ENCODE measurements at regions not wholly inside any gene's neighbourhood (a gene's known extent, or its start where the extent isn't known, plus 50 kb on each side); places are given as distances from the start of the nearest gene placed in this dataset.

DNA sequence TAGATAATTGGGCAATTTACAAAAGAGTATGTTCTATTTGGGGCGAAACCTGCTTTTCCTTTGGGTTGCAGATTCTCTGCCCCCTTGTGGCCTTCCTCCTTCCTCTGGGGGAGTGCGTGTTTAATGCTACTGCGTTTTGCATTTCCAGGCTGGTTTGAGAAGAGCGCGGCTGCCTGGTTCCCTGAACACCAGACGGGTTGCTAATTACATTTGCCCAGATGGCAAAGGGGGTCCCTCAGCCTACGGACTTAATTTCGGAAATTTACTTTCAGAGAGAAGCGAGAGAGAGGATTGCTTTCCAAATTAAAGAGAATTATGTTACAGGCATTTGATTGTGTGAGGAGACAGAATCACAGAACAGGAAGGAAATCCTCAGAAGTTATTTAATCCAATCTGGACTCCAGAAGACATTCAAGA, 91.9 kb upstream of the JAZF1 start:
- TF ChIP-seq, protein P1, sequence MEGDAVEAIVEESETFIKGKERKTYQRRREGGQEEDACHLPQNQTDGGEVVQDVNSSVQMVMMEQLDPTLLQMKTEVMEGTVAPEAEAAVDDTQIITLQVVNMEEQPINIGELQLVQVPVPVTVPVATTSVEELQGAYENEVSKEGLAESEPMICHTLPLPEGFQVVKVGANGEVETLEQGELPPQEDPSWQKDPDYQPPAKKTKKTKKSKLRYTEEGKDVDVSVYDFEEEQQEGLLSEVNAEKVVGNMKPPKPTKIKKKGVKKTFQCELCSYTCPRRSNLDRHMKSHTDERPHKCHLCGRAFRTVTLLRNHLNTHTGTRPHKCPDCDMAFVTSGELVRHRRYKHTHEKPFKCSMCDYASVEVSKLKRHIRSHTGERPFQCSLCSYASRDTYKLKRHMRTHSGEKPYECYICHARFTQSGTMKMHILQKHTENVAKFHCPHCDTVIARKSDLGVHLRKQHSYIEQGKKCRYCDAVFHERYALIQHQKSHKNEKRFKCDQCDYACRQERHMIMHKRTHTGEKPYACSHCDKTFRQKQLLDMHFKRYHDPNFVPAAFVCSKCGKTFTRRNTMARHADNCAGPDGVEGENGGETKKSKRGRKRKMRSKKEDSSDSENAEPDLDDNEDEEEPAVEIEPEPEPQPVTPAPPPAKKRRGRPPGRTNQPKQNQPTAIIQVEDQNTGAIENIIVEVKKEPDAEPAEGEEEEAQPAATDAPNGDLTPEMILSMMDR (IDR thresholded peaks at IDR 0.05; ENCODE audit: control extremely low read depth in 1 of 3, insufficient read depth in 1 of 3, low read depth in 1 of 3, low read length in 3 of 3): peak; percentile 70 to 77 (median 75)
- no peak for TF ChIP-seq KDM1A (IDR thresholded peaks at IDR 0.05; ENCODE audit: borderline replicate concordance, low read length)
- peak; percentile 55 to 72 for TF ChIP-seq RAD21 (IDR thresholded peaks at IDR 0.05 in 1 of 2, conservative IDR thresholded peaks at IDR 0.05 in 1 of 2; ENCODE audit: low read depth in 2 of 2, low read length in 2 of 2)
- no peak for TF ChIP-seq POLR2A (IDR thresholded peaks at IDR 0.05; ENCODE audit: control extremely low read depth in 1 of 2, low read depth in 2 of 2, low read length in 2 of 2)
- TF ChIP-seq, protein P2, sequence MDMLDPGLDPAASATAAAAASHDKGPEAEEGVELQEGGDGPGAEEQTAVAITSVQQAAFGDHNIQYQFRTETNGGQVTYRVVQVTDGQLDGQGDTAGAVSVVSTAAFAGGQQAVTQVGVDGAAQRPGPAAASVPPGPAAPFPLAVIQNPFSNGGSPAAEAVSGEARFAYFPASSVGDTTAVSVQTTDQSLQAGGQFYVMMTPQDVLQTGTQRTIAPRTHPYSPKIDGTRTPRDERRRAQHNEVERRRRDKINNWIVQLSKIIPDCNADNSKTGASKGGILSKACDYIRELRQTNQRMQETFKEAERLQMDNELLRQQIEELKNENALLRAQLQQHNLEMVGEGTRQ (IDR thresholded peaks at IDR 0.05; ENCODE audit: low read length): no peak
- no peak for TF ChIP-seq CBX8 (IDR thresholded peaks at IDR 0.05; ENCODE audit: borderline replicate concordance, low read depth, low read length)
- no peak for TF ChIP-seq EZH2 (IDR thresholded peaks at IDR 0.05; ENCODE audit: low read depth, low read length, severe bottlenecking)
- no peak for TF ChIP-seq YY1 (IDR thresholded peaks at IDR 0.05; ENCODE audit: low read depth, low read length)

Measured in H1 (cell line).